ENCODE measurements at regions not wholly inside any gene's neighbourhood (a gene's known extent, or its start where the extent isn't known, plus 50 kb on each side); places are given as distances from the start of the nearest gene placed in this dataset.

GRCh38 chr18:22091341-22091740 lies 78.0 kb upstream of the GATA6 start:
- Histone ChIP-seq H3K4me3 (ENCODE audit: low read depth, low read length, poor library complexity, severe bottlenecking) (no peak overlapping the region), H3K4me1 (ENCODE audit: insufficient read depth, low read length, poor library complexity, severe bottlenecking) (peaks cover 12% of the 10 kb centered on the region), H3K9me3 (ENCODE audit: low read depth, low read length, poor library complexity, severe bottlenecking) (no peaks in the 10 kb centered on the region), H3K36me3 (ENCODE audit: insufficient read depth, low read length, poor library complexity, severe bottlenecking) (no peaks in the 10 kb centered on the region), H3K27ac (ENCODE audit: low read depth, low read length, poor library complexity, severe bottlenecking) (no peak overlapping the region), H3K27me3 (replicated peaks; ENCODE audit: insufficient read depth, low read depth, low read length, poor library complexity) (no peaks in the 10 kb centered on the region)
- CTCF ChIA-PET: no interaction called here
- no peak for TF ChIP-seq EZH2 (IDR thresholded peaks at IDR 0.05; ENCODE audit: borderline replicate concordance, low read depth, low read length, poor library complexity, severe bottlenecking)
- TF ChIP-seq CTCF (conservative IDR thresholded peaks at IDR 0.05; ENCODE audit: low read depth, low read length): no peak
- no peak for DNase-seq (ENCODE audit: low spot score)
- POLR2A ChIA-PET (ENCODE audit: low non-redundant PET): no interaction called here
- intact Hi-C loops (cut with micrococcal nuclease; ENCODE audit: unreplicated experiment): no loop called here
- no TSS peak for BruUV-seq (replicated peaks)

- ChIA-PET POLR2A (ENCODE audit: low non-redundant PET) (interaction anchor here (0.6 to 0.7 kb wide), 2 partner anchors 10 to 18 kb away, joined by 3 read pairs; no protein-coding TSS in a partner anchor), CTCF (no interaction called here)
- no peaks in the 10 kb centered on the region for H3K9me3 ChIP-seq (ENCODE audit: low read depth, low read length, poor library complexity, severe bottlenecking)
- peaks cover 11% of the 10 kb centered on the region for H3K4me1 ChIP-seq (ENCODE audit: insufficient read depth, low read length, poor library complexity, severe bottlenecking)
- H3K4me3 ChIP-seq (ENCODE audit: low read depth, low read length, poor library complexity, severe bottlenecking): no peak overlapping the region
- no peak overlapping the region for H3K27ac ChIP-seq (ENCODE audit: low read depth, low read length, poor library complexity, severe bottlenecking)
- intact Hi-C loops (cut with micrococcal nuclease; ENCODE audit: unreplicated experiment): no loop called here
- TF ChIP-seq EZH2 (IDR thresholded peaks at IDR 0.05; ENCODE audit: borderline replicate concordance, low read depth, low read length, poor library complexity, severe bottlenecking) (no peak), CTCF (conservative IDR thresholded peaks at IDR 0.05; ENCODE audit: low read depth, low read length) (no peak)
- no peaks in the 10 kb centered on the region for H3K27me3 ChIP-seq (replicated peaks; ENCODE audit: insufficient read depth, low read depth, low read length, poor library complexity)
- BruUV-seq (replicated peaks): no TSS peak
- DNase-seq (ENCODE audit: low spot score): no peak
- H3K36me3 ChIP-seq (ENCODE audit: insufficient read depth, low read length, poor library complexity, severe bottlenecking): no peaks in the 10 kb centered on the region
Observed at GRCh38 chr18:22093731-22094357, 75.5 kb upstream of the GATA6 start.

- intact Hi-C loops (cut with micrococcal nuclease; ENCODE audit: unreplicated experiment): no loop called here
- Histone ChIP-seq H3K4me3 (ENCODE audit: low read depth, low read length, poor library complexity, severe bottlenecking) (no peak overlapping the region), H3K4me1 (ENCODE audit: insufficient read depth, low read length, poor library complexity, severe bottlenecking) (peaks cover 9% of the 10 kb centered on the region), H3K27me3 (replicated peaks; ENCODE audit: insufficient read depth, low read depth, low read length, poor library complexity) (no peaks in the 10 kb centered on the region), H3K9me3 (ENCODE audit: low read depth, low read length, poor library complexity, severe bottlenecking) (no peaks in the 10 kb centered on the region), H3K36me3 (ENCODE audit: insufficient read depth, low read length, poor library complexity, severe bottlenecking) (no peaks in the 10 kb centered on the region), H3K27ac (ENCODE audit: low read depth, low read length, poor library complexity, severe bottlenecking) (no peak overlapping the region)
- ChIA-PET CTCF (no interaction called here), POLR2A (ENCODE audit: low non-redundant PET) (interaction anchor here (0.6 kb wide), 1 partner anchor 11 kb away, joined by 3 read pairs; no protein-coding TSS in a partner anchor)
- peak; percentile 27 for DNase-seq (ENCODE audit: low spot score)
- no peak for TF ChIP-seq EZH2 (IDR thresholded peaks at IDR 0.05; ENCODE audit: borderline replicate concordance, low read depth, low read length, poor library complexity, severe bottlenecking)
- no peak for TF ChIP-seq CTCF (conservative IDR thresholded peaks at IDR 0.05; ENCODE audit: low read depth, low read length)
- BruUV-seq (replicated peaks): no TSS peak
Observed at GRCh38 chr18:22094358-22094734, 75.0 kb upstream of the GATA6 start.

Data from A673 (cell line).